Activated naive CD4-positive, alpha-beta T cell treated with anti-CD3 and anti-CD28 coated beads for 36 hours (primary cell): ENCODE measurements at regions not wholly inside any gene's neighbourhood (a gene's known extent, or its start where the extent isn't known, plus 50 kb on each side); places are given as distances from the start of the nearest gene placed in this dataset.

Experiments used
- CTCF ChIA-PET: fragments of 350-600 bp; sonication (Branson Sonifier 250); formaldehyde crosslinking; loops from one replicate; lab custom pipeline; 2021; ENCODE audit warnings: antibody characterized with exemption; lab: Charles Lee
- DNase-seq: peaks from one replicate; pipeline ENCODE4 v3.0.0-alpha.2; 2020
- H3K27ac Mint-ChIP-seq: one replicate; pipeline ENCODE4 v1.8.0; 2021; ENCODE audit warnings: mild to moderate bottlenecking, mixed read lengths
- H3K27me3 Mint-ChIP-seq: one replicate; pipeline ENCODE4 v1.8.0; 2021; ENCODE audit warnings: low read depth, mixed read lengths
- H3K36me3 Mint-ChIP-seq: one replicate; pipeline ENCODE4 v1.8.0; 2021; ENCODE audit warnings: low read depth, mixed read lengths
- H3K4me1 Mint-ChIP-seq: one replicate; pipeline ENCODE4 v1.8.0; 2021; ENCODE audit warnings: low read depth, mixed read lengths
- H3K4me3 Mint-ChIP-seq: one replicate; pipeline ENCODE4 v1.8.0; 2021; ENCODE audit warnings: mild to moderate bottlenecking, moderate library complexity, mixed read lengths
- H3K9me3 Mint-ChIP-seq: one replicate; pipeline ENCODE4 v1.8.0; 2021; ENCODE audit warnings: mixed read lengths
- intact Hi-C: fragments of 100-400 bp; cut with micrococcal nuclease; formaldehyde crosslinking; loops from one replicate; pipeline ENCODE4 v1.15.1; 2023

- Mint-ChIP-seq H3K27ac (no peak overlapping the region), H3K27me3 (peaks cover 4% of the 10 kb centered on the region), H3K9me3 (no peaks in the 10 kb centered on the region), H3K36me3 (no peaks in the 10 kb centered on the region), H3K4me1 (no peaks in the 10 kb centered on the region), H3K4me3 (no peak overlapping the region)
- no peak for DNase-seq
- intact Hi-C loops: no loop called here
- CTCF ChIA-PET: no interaction called here
Measured at GRCh38 chr1:5709976-5710375, 282.2 kb downstream of the NPHP4 start.

DNA sequence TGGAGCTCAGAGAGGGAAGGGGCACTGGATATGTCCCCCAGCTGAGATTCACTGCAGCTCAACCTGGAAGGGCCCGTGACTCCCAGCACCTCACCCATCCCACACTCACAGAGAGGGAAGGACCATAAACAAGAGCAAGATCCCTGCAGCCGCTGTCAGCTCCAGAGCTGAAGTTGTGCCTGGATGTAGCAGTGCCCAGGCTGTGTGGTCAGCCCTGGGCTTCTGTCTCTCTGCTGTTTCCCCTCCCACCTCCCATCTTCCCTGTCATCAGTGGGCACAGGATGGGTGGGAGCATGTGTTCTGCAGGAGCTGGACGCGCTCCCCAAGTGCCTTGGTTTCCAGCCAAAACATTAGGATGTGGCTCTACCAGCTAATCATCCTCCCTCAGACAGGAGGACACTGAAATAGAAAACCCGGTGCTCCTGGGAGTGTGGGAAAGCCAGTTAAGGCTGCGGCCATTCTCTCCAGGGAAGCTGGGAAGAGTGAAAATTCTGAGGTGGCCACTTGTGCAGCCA lies 282.7 kb downstream of the NPHP4 start:
- CTCF ChIA-PET: no interaction called here
- peaks cover 2% of the 10 kb centered on the region for H3K27me3 Mint-ChIP-seq
- H3K4me1 Mint-ChIP-seq: no peaks in the 10 kb centered on the region
- H3K36me3 Mint-ChIP-seq: no peaks in the 10 kb centered on the region
- no peak overlapping the region for H3K4me3 Mint-ChIP-seq
- H3K27ac Mint-ChIP-seq: no peak overlapping the region
- intact Hi-C loops: no loop called here
- no peaks in the 10 kb centered on the region for H3K9me3 Mint-ChIP-seq
- no peak for DNase-seq

DNA sequence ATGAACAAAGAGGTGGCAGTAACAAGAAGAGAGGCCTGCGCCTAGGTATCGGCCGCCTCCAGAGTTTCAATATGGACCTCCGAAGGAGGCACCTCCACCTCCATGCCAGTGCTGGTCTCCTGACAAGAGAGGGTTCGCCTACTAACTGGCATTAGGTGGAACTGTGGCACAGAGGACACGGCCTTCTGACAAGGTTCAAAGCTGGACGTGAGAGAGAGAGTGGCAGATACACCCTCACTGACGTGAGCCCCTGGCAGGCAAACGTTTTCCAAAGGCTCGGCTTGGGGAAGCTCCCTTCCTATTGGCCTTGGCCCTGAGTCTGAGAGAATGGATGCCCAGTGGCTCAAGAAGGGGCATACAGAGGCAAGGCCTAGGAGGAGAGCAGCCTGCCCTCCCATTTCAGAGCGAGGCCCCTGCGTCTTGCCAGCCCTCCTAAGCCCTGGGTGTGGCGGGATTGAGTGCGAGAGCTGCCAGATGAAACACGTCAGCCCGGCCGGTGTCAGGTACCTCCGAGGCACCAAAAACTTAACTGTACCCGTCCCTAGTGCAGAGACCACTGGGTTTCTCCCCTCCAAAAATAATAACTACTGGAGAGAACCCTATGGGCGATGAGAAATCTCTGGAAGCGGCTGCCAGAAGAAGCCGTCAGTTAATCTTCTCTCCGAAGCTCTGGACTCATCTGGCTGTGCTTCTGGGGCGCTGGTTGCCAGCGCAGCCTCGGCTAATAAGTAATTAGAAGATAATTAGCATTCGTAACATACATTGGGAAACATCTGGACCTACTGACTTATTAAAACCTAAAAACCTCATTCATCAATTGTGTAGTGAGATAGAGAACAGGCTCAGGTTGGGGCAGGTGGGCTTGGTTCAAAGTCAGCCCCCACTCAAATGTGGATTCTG lies 283.6 kb downstream of the NPHP4 start:
- CTCF ChIA-PET: no interaction called here
- no peaks in the 10 kb centered on the region for H3K4me1 Mint-ChIP-seq
- H3K27ac Mint-ChIP-seq: no peak overlapping the region
- H3K36me3 Mint-ChIP-seq: no peaks in the 10 kb centered on the region
- intact Hi-C loops: no loop called here
- no peak for DNase-seq
- no peaks in the 10 kb centered on the region for H3K9me3 Mint-ChIP-seq
- H3K4me3 Mint-ChIP-seq: no peak overlapping the region
- H3K27me3 Mint-ChIP-seq: peaks cover 2% of the 10 kb centered on the region

GRCh38 chr1:5707566-5708345 lies 284.5 kb downstream of the NPHP4 start:
- CTCF ChIA-PET: no interaction called here

GRCh38 chr1:5706239-5706638 lies 286.0 kb downstream of the NPHP4 start:
- Mint-ChIP-seq H3K9me3 (no peaks in the 10 kb centered on the region), H3K4me1 (no peaks in the 10 kb centered on the region), H3K27me3 (peaks cover 4% of the 10 kb centered on the region), H3K4me3 (no peak overlapping the region), H3K27ac (no peak overlapping the region), H3K36me3 (no peaks in the 10 kb centered on the region)
- DNase-seq: no peak
- CTCF ChIA-PET: no interaction called here
- intact Hi-C loops: no loop called here

More at GRCh38 chr1:5707566-5708345, 284.5 kb downstream of the NPHP4 start:
- Mint-ChIP-seq H3K4me3 (no peak overlapping the region), H3K9me3 (no peaks in the 10 kb centered on the region), H3K27ac (no peak overlapping the region), H3K27me3 (peaks cover 4% of the 10 kb centered on the region), H3K36me3 (no peaks in the 10 kb centered on the region), H3K4me1 (no peaks in the 10 kb centered on the region)
- no peak for DNase-seq
- intact Hi-C loops: no loop called here

GRCh38 chr1:5705751-5706150 lies 286.5 kb downstream of the NPHP4 start:
- H3K27ac Mint-ChIP-seq: no peak overlapping the region
- CTCF ChIA-PET: no interaction called here
- H3K9me3 Mint-ChIP-seq: no peaks in the 10 kb centered on the region
- no peaks in the 10 kb centered on the region for H3K4me1 Mint-ChIP-seq
- H3K4me3 Mint-ChIP-seq: no peak overlapping the region
- peaks cover 4% of the 10 kb centered on the region for H3K27me3 Mint-ChIP-seq
- H3K36me3 Mint-ChIP-seq: no peaks in the 10 kb centered on the region
- intact Hi-C loops: no loop called here
- no peak for DNase-seq

DNA sequence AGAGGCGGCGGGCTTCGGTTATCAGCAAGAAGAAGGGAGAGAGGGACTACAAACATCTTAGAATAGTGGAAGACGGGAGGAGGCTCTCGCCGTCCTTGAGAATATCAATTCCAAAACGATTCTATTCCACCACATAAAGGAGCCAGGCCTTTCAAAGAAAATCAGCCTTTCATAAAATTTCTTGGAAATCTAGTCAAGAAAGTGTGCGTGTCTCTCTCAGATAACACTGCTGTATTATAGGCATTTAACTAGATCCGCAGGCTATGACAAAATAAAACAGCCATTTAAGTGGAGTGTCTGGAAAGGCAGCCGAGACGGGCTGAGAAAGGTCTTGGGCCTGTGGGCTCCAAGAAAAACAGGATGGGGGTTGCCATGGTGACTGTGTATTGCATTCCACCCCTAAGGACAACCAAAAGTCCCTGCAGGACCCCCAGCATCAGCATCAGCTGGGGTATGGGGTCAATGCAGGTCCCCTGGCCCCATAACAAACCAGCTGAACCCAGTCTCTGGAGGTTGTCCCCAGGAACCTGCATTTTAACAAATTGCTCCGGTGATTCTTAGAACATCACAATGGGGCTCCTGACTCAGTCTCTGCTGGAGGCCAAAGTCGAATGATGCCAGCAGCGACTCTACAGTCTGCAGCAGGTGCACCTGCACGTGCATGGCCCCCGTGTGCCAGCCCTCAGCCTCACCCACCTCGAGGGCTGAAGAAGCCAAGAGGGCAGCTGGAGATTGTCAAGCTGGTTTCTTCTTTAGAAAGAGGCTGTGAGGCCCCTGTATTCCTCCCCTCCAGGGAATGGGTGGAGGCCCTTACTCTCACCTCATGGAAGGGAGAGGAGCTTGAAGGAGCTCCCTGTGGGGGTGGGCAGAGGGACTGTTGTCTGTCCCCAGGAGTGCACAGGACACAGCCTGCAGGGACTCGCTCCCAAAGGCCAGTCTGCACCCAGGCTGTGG lies 287.4 kb downstream of the NPHP4 start:
- H3K36me3 Mint-ChIP-seq: no peaks in the 10 kb centered on the region
- CTCF ChIA-PET: no interaction called here
- no peak for DNase-seq
- no peak overlapping the region for H3K27ac Mint-ChIP-seq
- H3K27me3 Mint-ChIP-seq: peaks cover 4% of the 10 kb centered on the region
- intact Hi-C loops: no loop called here
- no peak overlapping the region for H3K4me3 Mint-ChIP-seq
- no peaks in the 10 kb centered on the region for H3K9me3 Mint-ChIP-seq
- no peaks in the 10 kb centered on the region for H3K4me1 Mint-ChIP-seq

- H3K27ac Mint-ChIP-seq: no peak overlapping the region
- H3K4me3 Mint-ChIP-seq: no peak overlapping the region
- no peaks in the 10 kb centered on the region for H3K9me3 Mint-ChIP-seq
- intact Hi-C loops: no loop called here
- no peaks in the 10 kb centered on the region for H3K36me3 Mint-ChIP-seq
- H3K27me3 Mint-ChIP-seq: peaks cover 4% of the 10 kb centered on the region
- CTCF ChIA-PET: no interaction called here
- H3K4me1 Mint-ChIP-seq: no peaks in the 10 kb centered on the region
- DNase-seq: no peak
Measured at GRCh38 chr1:5701642-5702041, 290.6 kb downstream of the NPHP4 start.

- H3K36me3 Mint-ChIP-seq: no peaks in the 10 kb centered on the region
- H3K9me3 Mint-ChIP-seq: no peaks in the 10 kb centered on the region
- CTCF ChIA-PET: no interaction called here
- no peak overlapping the region for H3K4me3 Mint-ChIP-seq
- DNase-seq: no peak
- no peak overlapping the region for H3K27ac Mint-ChIP-seq
- no peaks in the 10 kb centered on the region for H3K4me1 Mint-ChIP-seq
- intact Hi-C loops: no loop called here
- H3K27me3 Mint-ChIP-seq: peaks cover 4% of the 10 kb centered on the region
Measured at GRCh38 chr1:5693568-5693967, 298.7 kb downstream of the NPHP4 start.

- no peak overlapping the region for H3K27ac Mint-ChIP-seq
- no peaks in the 10 kb centered on the region for H3K36me3 Mint-ChIP-seq
- intact Hi-C loops: no loop called here
- H3K4me1 Mint-ChIP-seq: no peaks in the 10 kb centered on the region
- CTCF ChIA-PET: no interaction called here
- H3K9me3 Mint-ChIP-seq: no peaks in the 10 kb centered on the region
- H3K27me3 Mint-ChIP-seq: peaks cover 4% of the 10 kb centered on the region
- no peak for DNase-seq
- H3K4me3 Mint-ChIP-seq: no peak overlapping the region
Measured at GRCh38 chr1:5692664-5693063, 299.6 kb downstream of the NPHP4 start.

GRCh38 chr1:5691795-5692509 lies 300.3 kb downstream of the NPHP4 start:
- no peaks in the 10 kb centered on the region for H3K36me3 Mint-ChIP-seq
- CTCF ChIA-PET: no interaction called here
- H3K4me3 Mint-ChIP-seq: no peak overlapping the region
- no peak for DNase-seq
- H3K27me3 Mint-ChIP-seq: peaks cover 4% of the 10 kb centered on the region
- intact Hi-C loops: no loop called here
- H3K9me3 Mint-ChIP-seq: no peaks in the 10 kb centered on the region
- H3K27ac Mint-ChIP-seq: no peak overlapping the region
- no peaks in the 10 kb centered on the region for H3K4me1 Mint-ChIP-seq
